Stimulated activated CD8-positive, alpha-beta memory T cell treated with anti-CD3 and anti-CD28 coated beads, Interleukin-4, amount 100 ng/mL, for 48 hours (primary cell): ENCODE measurements at regions not wholly inside any gene's neighbourhood (a gene's known extent, or its start where the extent isn't known, plus 50 kb on each side); places are given as distances from the start of the nearest gene placed in this dataset.

Experiments
- DNase-seq: peaks from one replicate; pipeline ENCODE4 v3.0.0-alpha.2; 2020

DNA sequence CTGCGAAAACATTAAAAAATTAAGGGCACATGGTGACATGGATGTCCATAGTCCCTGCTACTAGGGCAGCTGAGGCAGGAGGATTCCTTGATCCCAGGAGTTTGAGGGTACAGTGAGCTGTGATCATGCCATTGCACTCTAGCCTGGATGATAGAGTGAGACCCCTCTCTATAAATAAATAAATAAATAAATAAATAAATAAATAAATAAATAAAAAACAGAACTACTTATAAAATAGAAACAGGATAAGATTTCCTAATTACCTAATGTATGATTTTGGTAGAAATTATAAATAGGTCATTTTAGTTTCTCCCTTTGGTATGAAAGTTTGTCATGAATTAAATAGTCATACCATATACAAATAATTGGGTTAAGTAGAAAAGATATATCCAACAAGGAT lies 916.2 kb downstream of the GRIK2 start:
- no peak for DNase-seq

DNA sequence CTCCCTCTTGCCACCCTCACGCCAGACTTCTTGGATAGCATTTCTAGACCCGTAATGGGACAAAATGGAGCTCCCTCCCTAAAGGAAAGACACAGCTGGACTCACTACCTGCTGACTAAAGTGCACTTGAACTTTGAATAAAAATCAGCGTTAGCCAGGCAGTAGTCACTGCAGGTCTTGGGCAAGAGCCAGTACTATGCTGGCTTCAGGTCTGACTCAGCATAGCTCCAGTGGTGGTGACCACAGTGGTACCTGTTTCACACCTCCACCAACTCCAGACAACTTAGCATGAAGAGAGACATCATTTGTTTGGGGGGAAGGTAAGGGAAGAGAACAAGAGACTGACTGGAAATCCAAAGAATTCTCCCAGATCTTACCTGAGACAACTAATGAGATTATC lies 906.8 kb downstream of the GRIK2 start:
- DNase-seq = no peak

DNA sequence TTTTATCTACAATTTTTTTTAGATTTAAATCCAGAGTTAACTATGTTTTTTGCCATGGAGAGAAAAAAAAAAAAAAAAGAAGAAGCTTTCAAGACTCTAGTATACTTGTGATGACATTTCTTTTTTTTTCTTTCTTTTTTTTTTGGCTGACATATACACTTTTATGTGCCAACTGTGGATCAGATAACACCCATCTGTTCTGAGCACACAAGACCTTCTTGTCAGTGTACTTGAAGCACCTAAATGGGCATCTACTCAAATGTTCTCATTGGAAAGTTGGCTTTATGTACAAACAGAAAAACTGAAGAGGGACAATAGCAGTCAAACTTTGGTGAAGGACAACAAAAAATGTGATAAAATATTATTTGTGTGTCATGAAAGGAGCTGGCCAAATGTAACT lies 904.5 kb downstream of the GRIK2 start:
- no peak for DNase-seq
